ENCODE measurements at regions not wholly inside any gene's neighbourhood (a gene's known extent, or its start where the extent isn't known, plus 50 kb on each side); places are given as distances from the start of the nearest gene placed in this dataset.
A peak's percentile ranks its signal among the peaks of the same experiment; 100 is the strongest.

DNA sequence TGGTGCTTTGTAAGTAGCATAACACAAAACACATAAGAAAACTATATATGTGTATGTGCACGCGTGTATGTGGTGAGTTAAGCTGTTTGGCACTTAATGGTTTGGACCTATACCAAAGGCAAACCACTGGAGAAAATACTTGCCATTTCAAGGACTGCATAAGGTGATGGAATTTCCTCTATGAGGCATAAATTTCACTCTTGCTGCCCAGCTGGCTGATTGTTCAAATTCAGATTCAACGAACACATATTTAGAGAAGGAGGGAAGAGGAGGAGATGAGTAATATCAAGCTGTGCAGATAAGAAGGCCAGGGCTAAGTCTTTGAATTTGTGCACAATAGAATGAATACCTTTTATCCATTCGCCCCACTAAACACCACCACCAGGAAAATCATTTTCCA lies 470.6 kb upstream of the MPDZ start:
- no peak for DNase-seq (ENCODE audit: low read depth)
- H3K4me3 ChIP-seq (ENCODE audit: low read depth, low read length) = no peak overlapping the region
- TF ChIP-seq, protein P1, sequence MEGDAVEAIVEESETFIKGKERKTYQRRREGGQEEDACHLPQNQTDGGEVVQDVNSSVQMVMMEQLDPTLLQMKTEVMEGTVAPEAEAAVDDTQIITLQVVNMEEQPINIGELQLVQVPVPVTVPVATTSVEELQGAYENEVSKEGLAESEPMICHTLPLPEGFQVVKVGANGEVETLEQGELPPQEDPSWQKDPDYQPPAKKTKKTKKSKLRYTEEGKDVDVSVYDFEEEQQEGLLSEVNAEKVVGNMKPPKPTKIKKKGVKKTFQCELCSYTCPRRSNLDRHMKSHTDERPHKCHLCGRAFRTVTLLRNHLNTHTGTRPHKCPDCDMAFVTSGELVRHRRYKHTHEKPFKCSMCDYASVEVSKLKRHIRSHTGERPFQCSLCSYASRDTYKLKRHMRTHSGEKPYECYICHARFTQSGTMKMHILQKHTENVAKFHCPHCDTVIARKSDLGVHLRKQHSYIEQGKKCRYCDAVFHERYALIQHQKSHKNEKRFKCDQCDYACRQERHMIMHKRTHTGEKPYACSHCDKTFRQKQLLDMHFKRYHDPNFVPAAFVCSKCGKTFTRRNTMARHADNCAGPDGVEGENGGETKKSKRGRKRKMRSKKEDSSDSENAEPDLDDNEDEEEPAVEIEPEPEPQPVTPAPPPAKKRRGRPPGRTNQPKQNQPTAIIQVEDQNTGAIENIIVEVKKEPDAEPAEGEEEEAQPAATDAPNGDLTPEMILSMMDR (IDR thresholded peaks at IDR 0.05; ENCODE audit: control insufficient read depth, extremely low read depth, insufficient read depth) = no peak

DNA sequence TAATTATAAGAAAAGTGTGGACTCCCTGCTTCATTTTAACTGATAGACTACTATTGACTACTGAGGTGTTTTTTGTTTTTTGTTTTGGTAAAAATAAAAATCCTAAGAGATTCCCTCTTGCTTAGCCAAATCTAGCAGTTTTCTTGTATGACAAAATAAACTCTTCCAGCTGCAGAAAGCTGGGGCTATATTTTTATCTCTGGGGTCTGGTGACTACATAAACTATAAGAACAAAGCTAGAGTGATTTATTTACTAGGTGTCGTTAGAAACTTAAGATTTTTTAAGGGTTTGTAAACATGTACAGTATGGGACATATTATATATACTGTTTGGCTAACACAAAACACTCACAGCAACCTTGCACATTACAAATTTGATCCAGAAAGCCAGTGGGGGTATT lies 467.4 kb upstream of the MPDZ start:
- no peak overlapping the region for H3K4me3 ChIP-seq (ENCODE audit: low read depth, low read length)
- TF ChIP-seq, protein P1 (IDR thresholded peaks at IDR 0.05; ENCODE audit: control insufficient read depth, extremely low read depth, insufficient read depth) = no peak
- DNase-seq (ENCODE audit: low read depth) = no peak

DNA sequence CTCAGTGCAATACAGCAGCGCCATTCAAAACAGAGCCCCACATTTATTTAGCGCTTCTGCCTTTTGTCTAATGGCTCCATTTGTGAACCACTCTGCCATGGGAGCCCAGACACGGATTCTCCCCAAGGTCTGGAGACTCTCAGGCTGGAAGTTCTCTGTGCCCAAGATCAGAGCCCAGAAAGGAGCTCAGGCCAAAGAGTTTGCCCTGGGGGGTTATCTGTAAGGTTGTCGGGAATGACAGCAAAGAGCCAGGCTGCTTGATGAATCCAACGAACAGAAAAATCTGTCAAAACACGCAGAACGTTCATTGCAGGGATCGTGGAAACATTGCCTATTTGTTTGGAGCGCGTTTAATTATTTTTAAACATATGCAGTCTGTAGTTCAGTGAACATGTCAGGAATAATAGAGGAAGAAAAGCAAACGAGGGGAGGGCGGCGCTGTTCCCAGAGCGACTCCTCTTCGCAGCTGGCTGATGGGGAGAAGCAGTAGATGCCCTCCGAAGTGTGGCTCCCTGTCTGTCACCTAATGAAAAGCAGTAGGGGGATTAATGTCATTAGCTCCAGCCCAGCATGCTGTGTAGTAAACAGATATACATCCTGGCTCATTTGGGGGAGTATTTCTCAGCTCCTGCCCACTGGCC lies 464.9 kb upstream of the MPDZ start:
- no peak overlapping the region for H3K4me3 ChIP-seq (ENCODE audit: low read depth, low read length)
- TF ChIP-seq, protein P1 (IDR thresholded peaks at IDR 0.05; ENCODE audit: control insufficient read depth, extremely low read depth, insufficient read depth) = no peak
- no peak for DNase-seq (ENCODE audit: low read depth)

DNA sequence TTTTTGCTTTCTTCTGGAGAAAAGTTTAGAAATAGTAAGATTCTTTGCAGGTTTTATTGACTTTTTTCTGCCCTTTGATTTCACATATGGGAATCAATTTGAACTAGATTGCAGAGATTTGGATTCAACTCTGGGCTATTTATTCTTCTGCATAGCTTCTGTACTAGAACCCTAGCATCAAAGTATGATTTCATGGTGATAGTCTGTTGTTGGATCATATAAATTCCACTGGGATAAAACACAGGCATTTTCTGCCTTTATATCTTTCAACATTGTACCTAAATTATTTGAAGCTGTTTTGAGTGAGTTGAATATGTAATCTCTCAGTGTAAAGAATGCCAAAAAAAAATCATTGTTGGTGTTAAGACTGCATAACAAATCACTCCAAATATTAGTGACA lies 458.4 kb upstream of the MPDZ start:
- TF ChIP-seq, protein P1 (IDR thresholded peaks at IDR 0.05; ENCODE audit: control insufficient read depth, extremely low read depth, insufficient read depth) = no peak
- DNase-seq (ENCODE audit: low read depth) = no peak
- H3K4me3 ChIP-seq (ENCODE audit: low read depth, low read length) = no peak overlapping the region

DNA sequence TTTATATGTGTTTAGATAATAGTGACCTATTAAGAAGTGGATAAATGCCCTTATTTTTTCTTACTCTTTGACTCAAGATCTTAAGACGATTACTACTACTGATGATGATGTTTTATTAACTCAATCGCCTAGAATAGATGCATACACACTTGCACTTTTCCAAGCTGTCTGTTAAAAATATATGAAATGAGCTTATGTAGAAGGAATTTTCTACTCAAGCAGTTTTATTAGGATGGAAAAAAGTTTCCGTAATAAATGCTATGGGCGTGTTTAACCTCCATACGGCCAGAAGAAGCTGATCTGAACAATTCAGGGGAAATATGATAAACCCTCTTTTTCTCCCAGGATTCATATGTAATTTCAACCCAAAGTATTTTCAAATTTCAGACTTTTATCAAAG lies 455.7 kb upstream of the MPDZ start:
- no peak overlapping the region for H3K4me3 ChIP-seq (ENCODE audit: low read depth, low read length)
- DNase-seq (ENCODE audit: low read depth) = no peak
- TF ChIP-seq, protein P1 (IDR thresholded peaks at IDR 0.05; ENCODE audit: control insufficient read depth, extremely low read depth, insufficient read depth) = no peak

DNA sequence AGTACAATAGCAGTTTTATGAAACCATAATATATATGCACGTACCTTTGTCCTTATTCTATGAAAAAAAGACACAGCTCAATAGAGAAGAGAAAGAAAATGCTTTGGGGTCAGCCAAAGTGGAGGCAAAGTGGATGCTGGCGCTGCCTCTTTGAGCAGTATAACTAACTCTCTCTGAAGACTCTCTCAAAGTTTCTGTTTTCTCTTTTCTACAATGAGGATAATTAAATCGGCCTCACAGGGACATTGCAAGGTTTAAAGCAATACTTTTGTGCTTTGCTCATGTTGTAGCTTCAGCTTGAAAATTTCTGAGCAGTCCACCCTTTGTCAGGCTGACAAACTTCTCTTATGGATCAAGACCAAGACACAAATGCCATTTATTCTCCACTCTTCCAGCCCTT lies 455.1 kb upstream of the MPDZ start:
- TF ChIP-seq, protein P1 (IDR thresholded peaks at IDR 0.05; ENCODE audit: control insufficient read depth, extremely low read depth, insufficient read depth) = no peak
- no peak for DNase-seq (ENCODE audit: low read depth)
- no peak overlapping the region for H3K4me3 ChIP-seq (ENCODE audit: low read depth, low read length)

DNA sequence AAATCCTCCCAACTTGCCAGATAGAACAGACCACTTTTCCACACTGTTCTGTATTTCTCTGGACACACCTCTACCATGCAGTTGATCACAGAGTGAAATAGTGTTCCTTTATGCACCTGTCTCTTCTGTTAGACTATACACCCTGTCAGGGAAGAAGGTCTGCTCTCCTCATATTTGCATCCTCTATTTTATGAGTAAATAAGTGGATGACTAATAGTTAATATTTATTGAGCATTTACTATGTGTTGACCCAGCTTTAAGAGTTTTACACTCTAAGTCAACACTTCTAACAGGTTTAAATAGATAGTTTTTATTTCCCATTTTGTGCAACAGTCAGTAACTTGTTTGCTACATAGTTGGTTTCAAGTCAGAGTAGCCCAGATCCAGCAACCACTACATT lies 452.8 kb upstream of the MPDZ start:
- DNase-seq (ENCODE audit: low read depth) = peak; percentile 62
- TF ChIP-seq, protein P1 (IDR thresholded peaks at IDR 0.05; ENCODE audit: control insufficient read depth, extremely low read depth, insufficient read depth) = no peak
- no peak overlapping the region for H3K4me3 ChIP-seq (ENCODE audit: low read depth, low read length)
